HepG2 (cell line): ENCODE measurements at regions not wholly inside any gene's neighbourhood (a gene's known extent, or its start where the extent isn't known, plus 50 kb on each side); places are given as distances from the start of the nearest gene placed in this dataset.
A peak's percentile ranks its signal among the peaks of the same experiment; 100 is the strongest.

ENCODE experiments used
- AHDC1 ChIP-seq: sonication (generic); formaldehyde crosslinking; IDR thresholded peaks from 2 replicates; pipeline ENCODE4 v1.5.1; 2020; ENCODE audit warnings: mild to moderate bottlenecking, missing genetic modification reagents, borderline replicate concordance
- BCLAF1 ChIP-seq: fragments of 450-650 bp; IDR thresholded peaks from 2 replicates; pipeline ENCODE4 v1.6.1; 2017; ENCODE audit warnings: mild to moderate bottlenecking
- ELF1 ChIP-seq: sonication (generic); formaldehyde crosslinking; IDR thresholded peaks from 2 replicates; pipeline ENCODE4 v1.4.0; 2020; ENCODE audit warnings: missing genetic modification reagents
- GTF3A ChIP-seq: sonication (generic); formaldehyde crosslinking; conservative IDR thresholded peaks from 2 replicates; pipeline ENCODE4 v1.4.0; 2020; ENCODE audit warnings: mild to moderate bottlenecking, missing genetic modification reagents
- HIC2 ChIP-seq: sonication (generic); formaldehyde crosslinking; IDR thresholded peaks from 2 replicates; pipeline ENCODE4 v1.9.0; 2022; ENCODE audit warnings: low read depth, missing genetic modification reagents
- HOXA9 ChIP-seq: sonication (generic); formaldehyde crosslinking; IDR thresholded peaks from 2 replicates; pipeline ENCODE4 v1.8.1; 2022; ENCODE audit warnings: missing genetic modification reagents, mild to moderate bottlenecking, moderate library complexity, borderline replicate concordance
- KLF13 ChIP-seq: sonication (generic); formaldehyde crosslinking; IDR thresholded peaks from 2 replicates; pipeline ENCODE4 v1.4.0; 2020; ENCODE audit warnings: mild to moderate bottlenecking, missing genetic modification reagents
- KMT2B ChIP-seq: IDR thresholded peaks from 2 replicates; pipeline ENCODE4 v1.6.1; 2016; ENCODE audit warnings: missing genetic modification reagents, missing compliant biosample characterization
- MAF1 ChIP-seq: sonication (generic); formaldehyde crosslinking; IDR thresholded peaks from 2 replicates; pipeline ENCODE4 v1.5.0; 2020; ENCODE audit warnings: missing genetic modification reagents, borderline replicate concordance
- MZF1 ChIP-seq: sonication (generic); formaldehyde crosslinking; IDR thresholded peaks from 2 replicates; pipeline ENCODE4 v1.8.1; 2023; ENCODE audit warnings: mild to moderate bottlenecking, missing genetic modification reagents, borderline replicate concordance
- PRMT3 ChIP-seq: sonication (generic); formaldehyde crosslinking; IDR thresholded peaks from 2 replicates; pipeline ENCODE4 v1.8.1; 2022; ENCODE audit warnings: low read depth, mild to moderate bottlenecking, moderate library complexity, missing genetic modification reagents, borderline replicate concordance
- SAFB2 ChIP-seq: sonication (generic); formaldehyde crosslinking; IDR thresholded peaks from 2 replicates; pipeline ENCODE4 v1.5.1; 2020; ENCODE audit warnings: missing genetic modification reagents, low read depth, mild to moderate bottlenecking, borderline replicate concordance
- SNAI1 ChIP-seq: sonication (generic); formaldehyde crosslinking; IDR thresholded peaks from 2 replicates; pipeline ENCODE4 v1.5.0; 2020; ENCODE audit warnings: mild to moderate bottlenecking, missing genetic modification reagents, borderline replicate concordance
- ZFAT ChIP-seq: sonication (generic); formaldehyde crosslinking; conservative IDR thresholded peaks from 2 replicates; pipeline ENCODE4 v1.8.1; 2023; ENCODE audit warnings: missing genetic modification reagents, inconsistent platforms
- ZNF329 ChIP-seq: sonication (generic); formaldehyde crosslinking; IDR thresholded peaks from 2 replicates; pipeline ENCODE4 v1.9.0; 2021; ENCODE audit warnings: low read depth, mild to moderate bottlenecking, missing genetic modification reagents
- ZNF383 ChIP-seq: sonication (generic); formaldehyde crosslinking; IDR thresholded peaks from 2 replicates; pipeline ENCODE4 v1.4.0; 2020; ENCODE audit warnings: missing genetic modification reagents, mild to moderate bottlenecking, borderline replicate concordance
- ZNF746 ChIP-seq: sonication (generic); formaldehyde crosslinking; IDR thresholded peaks from 2 replicates; pipeline ENCODE4 v1.8.0; 2022; ENCODE audit warnings: mild to moderate bottlenecking, missing genetic modification reagents

GRCh38 chr7:32427769-32428291 is 62.4 kb downstream of the LSM5 start (continued):
- TF ChIP-seq KLF13 (CRISPR knock-in tag): no peak
- TF ChIP-seq SAFB2: no peak
- no peak for TF ChIP-seq BCLAF1
- no peak for TF ChIP-seq ELF1 (CRISPR knock-in tag)
- peak; percentile 83; the same call in 1 of the 2 replicates for TF ChIP-seq HOXA9 (CRISPR knock-in tag)
- no peak for TF ChIP-seq AHDC1 (CRISPR knock-in tag)
- no peak for TF ChIP-seq ZNF746 (CRISPR knock-in tag)
- 0 out of 2 replicates have a peak, but pooled peaks have one; percentile 35 for TF ChIP-seq HIC2 (CRISPR knock-in tag)
- no peak for TF ChIP-seq GTF3A (CRISPR knock-in tag)
- no peak for TF ChIP-seq ZNF383 (CRISPR knock-in tag)
- peak; percentile 81; the same call in 1 of the 2 replicates for TF ChIP-seq MAF1 (CRISPR knock-in tag)
- TF ChIP-seq MZF1 (CRISPR knock-in tag): no peak
- TF ChIP-seq ZFAT (CRISPR knock-in tag): no peak
- TF ChIP-seq PRMT3 (CRISPR knock-in tag): peak; percentile 82; the same call in 1 of the 2 replicates
- TF ChIP-seq ZNF329 (CRISPR knock-in tag): peak; percentile 62; the same call in 1 of the 2 replicates
- peak; percentile 56; the same call in 1 of the 2 replicates for TF ChIP-seq KMT2B (CRISPR knock-in tag)
- TF ChIP-seq SNAI1 (CRISPR knock-in tag): no peak
